ENCODE measurements at regions not wholly inside any gene's neighbourhood (a gene's known extent, or its start where the extent isn't known, plus 50 kb on each side); places are given as distances from the start of the nearest gene placed in this dataset.

GRCh38 chr3:178930116-178930515 is 141.5 kb downstream of the ZMAT3 start:
- no peaks in the 10 kb centered on the region for H3K36me3 ChIP-seq (ENCODE audit: control insufficient read depth, insufficient read depth, low read length)
- H3K9me3 ChIP-seq (ENCODE audit: control insufficient read depth, insufficient read depth, low read length): peaks cover 10% of the 10 kb centered on the region
- no CpG with 5 or more reads among the region's 2 CpGs for WGBS (ENCODE audit: insufficient coverage)
- no peaks in the 10 kb centered on the region for H3K27me3 ChIP-seq (ENCODE audit: control insufficient read depth, insufficient read depth, low read length)
- no peak overlapping the region for H3K4me3 ChIP-seq (ENCODE audit: low read depth, low read length)
- H3K4me1 ChIP-seq (ENCODE audit: control insufficient read depth, insufficient read depth, low read length): no peaks in the 10 kb centered on the region
- DNase-seq (ENCODE audit: low read depth in 4 of 6, low spot score in 6 of 6): no peak
- H3K27ac ChIP-seq (ENCODE audit: low read depth, low read length): no peak overlapping the region

- Histone ChIP-seq H3K4me1 (ENCODE audit: control insufficient read depth, insufficient read depth, low read length) (no peaks in the 10 kb centered on the region), H3K4me3 (ENCODE audit: low read depth, low read length) (no peak overlapping the region), H3K27ac (ENCODE audit: low read depth, low read length) (no peak overlapping the region), H3K27me3 (ENCODE audit: control insufficient read depth, insufficient read depth, low read length) (no peaks in the 10 kb centered on the region), H3K9me3 (ENCODE audit: control insufficient read depth, insufficient read depth, low read length) (no peaks in the 10 kb centered on the region), H3K36me3 (ENCODE audit: control insufficient read depth, insufficient read depth, low read length) (no peaks in the 10 kb centered on the region)
- DNase-seq (ENCODE audit: low read depth in 4 of 6, low spot score in 6 of 6): no peak
Observed at GRCh38 chr3:178916223-178916622, 155.4 kb downstream of the ZMAT3 start.

GRCh38 chr3:178915365-178915764 is 156.2 kb downstream of the ZMAT3 start:
- Histone ChIP-seq H3K4me3 (ENCODE audit: low read depth, low read length) (no peak overlapping the region), H3K36me3 (ENCODE audit: control insufficient read depth, insufficient read depth, low read length) (no peaks in the 10 kb centered on the region), H3K27ac (ENCODE audit: low read depth, low read length) (no peak overlapping the region), H3K27me3 (ENCODE audit: control insufficient read depth, insufficient read depth, low read length) (no peaks in the 10 kb centered on the region), H3K9me3 (ENCODE audit: control insufficient read depth, insufficient read depth, low read length) (no peaks in the 10 kb centered on the region), H3K4me1 (ENCODE audit: control insufficient read depth, insufficient read depth, low read length) (no peaks in the 10 kb centered on the region)
- no CpG with 5 or more reads among the region's 2 CpGs for WGBS (ENCODE audit: insufficient coverage)
- no peak for DNase-seq (ENCODE audit: low read depth in 4 of 6, low spot score in 6 of 6)

GRCh38 chr3:178907081-178907480 is 164.5 kb downstream of the ZMAT3 start:
- Histone ChIP-seq H3K36me3 (ENCODE audit: control insufficient read depth, insufficient read depth, low read length) (no peaks in the 10 kb centered on the region), H3K9me3 (ENCODE audit: control insufficient read depth, insufficient read depth, low read length) (no peaks in the 10 kb centered on the region), H3K27me3 (ENCODE audit: control insufficient read depth, insufficient read depth, low read length) (no peaks in the 10 kb centered on the region), H3K27ac (ENCODE audit: low read depth, low read length) (no peak overlapping the region), H3K4me3 (ENCODE audit: low read depth, low read length) (no peak overlapping the region), H3K4me1 (ENCODE audit: control insufficient read depth, insufficient read depth, low read length) (no peaks in the 10 kb centered on the region)
- DNase-seq (ENCODE audit: low read depth in 4 of 6, low spot score in 6 of 6): no peak
- WGBS (ENCODE audit: insufficient coverage): 100% methylated on average over 1 of the region's 1 CpG

- no peak overlapping the region for H3K4me3 ChIP-seq (ENCODE audit: low read depth, low read length)
- no peak overlapping the region for H3K27ac ChIP-seq (ENCODE audit: low read depth, low read length)
- H3K9me3 ChIP-seq (ENCODE audit: control insufficient read depth, insufficient read depth, low read length): no peaks in the 10 kb centered on the region
- 88% methylated on average over 1 of the region's 1 CpG for WGBS (ENCODE audit: insufficient coverage)
- no peaks in the 10 kb centered on the region for H3K36me3 ChIP-seq (ENCODE audit: control insufficient read depth, insufficient read depth, low read length)
- DNase-seq (ENCODE audit: low read depth in 4 of 6, low spot score in 6 of 6): no peak
- H3K27me3 ChIP-seq (ENCODE audit: control insufficient read depth, insufficient read depth, low read length): no peaks in the 10 kb centered on the region
- no peaks in the 10 kb centered on the region for H3K4me1 ChIP-seq (ENCODE audit: control insufficient read depth, insufficient read depth, low read length)
Observed at GRCh38 chr3:178901204-178901603, 170.4 kb downstream of the ZMAT3 start.

GRCh38 chr3:178900029-178900646 is 171.5 kb downstream of the ZMAT3 start:
- H3K36me3 ChIP-seq (ENCODE audit: control insufficient read depth, insufficient read depth, low read length): no peaks in the 10 kb centered on the region
- no peaks in the 10 kb centered on the region for H3K4me1 ChIP-seq (ENCODE audit: control insufficient read depth, insufficient read depth, low read length)
- DNase-seq (ENCODE audit: low read depth in 4 of 6, low spot score in 6 of 6): peak in 2 of 6 donors; percentile 1 to 27
- no peaks in the 10 kb centered on the region for H3K27me3 ChIP-seq (ENCODE audit: control insufficient read depth, insufficient read depth, low read length)
- H3K27ac ChIP-seq (ENCODE audit: low read depth, low read length): no peak overlapping the region
- no peaks in the 10 kb centered on the region for H3K9me3 ChIP-seq (ENCODE audit: control insufficient read depth, insufficient read depth, low read length)
- H3K4me3 ChIP-seq (ENCODE audit: low read depth, low read length): no peak overlapping the region

- DNase-seq (ENCODE audit: low read depth in 4 of 6, low spot score in 6 of 6): no peak
- peaks cover 2% of the 10 kb centered on the region for H3K9me3 ChIP-seq (ENCODE audit: control insufficient read depth, insufficient read depth, low read length)
- H3K4me3 ChIP-seq (ENCODE audit: low read depth, low read length): no peak overlapping the region
- H3K27ac ChIP-seq (ENCODE audit: low read depth, low read length): no peak overlapping the region
- H3K27me3 ChIP-seq (ENCODE audit: control insufficient read depth, insufficient read depth, low read length): no peaks in the 10 kb centered on the region
- WGBS (ENCODE audit: insufficient coverage): no CpG with 5 or more reads among the region's 4 CpGs
- H3K36me3 ChIP-seq (ENCODE audit: control insufficient read depth, insufficient read depth, low read length): no peaks in the 10 kb centered on the region
- no peaks in the 10 kb centered on the region for H3K4me1 ChIP-seq (ENCODE audit: control insufficient read depth, insufficient read depth, low read length)
Observed at GRCh38 chr3:178895178-178895789, 176.3 kb downstream of the ZMAT3 start.

Data from spinal cord (tissue), 9 donors.